GM12892 (cell line): ENCODE measurements at regions not wholly inside any gene's neighbourhood (a gene's known extent, or its start where the extent isn't known, plus 50 kb on each side); places are given as distances from the start of the nearest gene placed in this dataset.

Source experiments
- POLR2A ChIP-seq: IDR thresholded peaks from 2 replicates; pipeline ENCODE4 v1.6.1; 2011; ENCODE audit warnings: low read depth, low read length, control low read depth
- POLR2AphosphoS5 ChIP-seq: IDR thresholded peaks from 2 replicates; pipeline ENCODE4 v1.6.1; 2011; ENCODE audit warnings: low read depth, low read length, control low read depth
- TAF1 ChIP-seq: IDR thresholded peaks from 2 replicates; pipeline ENCODE4 v1.6.1; 2011; ENCODE audit warnings: low read depth, mild to moderate bottlenecking, control low read depth, low read length, borderline replicate concordance

GRCh38 chr9:108094676-108094993 is 605.1 kb upstream of the KLF4 start:
- TF ChIP-seq POLR2A (no peak), TAF1 (no peak), POLR2AphosphoS5 (no peak)
